ENCODE measurements at regions not wholly inside any gene's neighbourhood (a gene's known extent, or its start where the extent isn't known, plus 50 kb on each side); places are given as distances from the start of the nearest gene placed in this dataset.

DNA sequence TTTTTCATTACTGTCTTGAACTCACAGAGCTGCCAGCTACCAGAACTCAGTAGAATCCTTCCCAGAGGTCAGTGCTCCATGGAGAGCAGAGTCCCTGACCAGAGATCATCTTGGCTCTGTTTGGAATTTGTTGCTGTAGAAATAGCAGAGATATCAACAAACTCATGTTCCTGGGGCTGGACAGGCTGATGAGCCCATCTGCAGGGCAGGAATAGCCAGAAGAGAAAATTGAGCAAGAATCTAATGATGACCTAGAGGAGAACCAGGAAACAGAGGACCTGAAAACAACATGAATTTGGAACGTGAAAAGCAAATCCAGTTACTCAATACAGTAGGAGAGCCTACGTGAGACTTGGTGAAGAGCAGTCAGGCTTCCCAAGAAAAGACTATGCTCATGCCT lies 437.8 kb downstream of the PLK2 start:
- TF ChIP-seq, protein P1, sequence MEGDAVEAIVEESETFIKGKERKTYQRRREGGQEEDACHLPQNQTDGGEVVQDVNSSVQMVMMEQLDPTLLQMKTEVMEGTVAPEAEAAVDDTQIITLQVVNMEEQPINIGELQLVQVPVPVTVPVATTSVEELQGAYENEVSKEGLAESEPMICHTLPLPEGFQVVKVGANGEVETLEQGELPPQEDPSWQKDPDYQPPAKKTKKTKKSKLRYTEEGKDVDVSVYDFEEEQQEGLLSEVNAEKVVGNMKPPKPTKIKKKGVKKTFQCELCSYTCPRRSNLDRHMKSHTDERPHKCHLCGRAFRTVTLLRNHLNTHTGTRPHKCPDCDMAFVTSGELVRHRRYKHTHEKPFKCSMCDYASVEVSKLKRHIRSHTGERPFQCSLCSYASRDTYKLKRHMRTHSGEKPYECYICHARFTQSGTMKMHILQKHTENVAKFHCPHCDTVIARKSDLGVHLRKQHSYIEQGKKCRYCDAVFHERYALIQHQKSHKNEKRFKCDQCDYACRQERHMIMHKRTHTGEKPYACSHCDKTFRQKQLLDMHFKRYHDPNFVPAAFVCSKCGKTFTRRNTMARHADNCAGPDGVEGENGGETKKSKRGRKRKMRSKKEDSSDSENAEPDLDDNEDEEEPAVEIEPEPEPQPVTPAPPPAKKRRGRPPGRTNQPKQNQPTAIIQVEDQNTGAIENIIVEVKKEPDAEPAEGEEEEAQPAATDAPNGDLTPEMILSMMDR (conservative IDR thresholded peaks at IDR 0.05 in 1 of 2, IDR thresholded peaks at IDR 0.05 in 1 of 2; ENCODE audit: extremely low read depth in 1 of 2, insufficient read depth in 1 of 2, low read depth in 1 of 2, low read length in 2 of 2), result no peak
- no peak for TF ChIP-seq EZH2 (IDR thresholded peaks at IDR 0.05; ENCODE audit: borderline replicate concordance, low read length)
